ENCODE measurements at regions not wholly inside any gene's neighbourhood (a gene's known extent, or its start where the extent isn't known, plus 50 kb on each side); places are given as distances from the start of the nearest gene placed in this dataset.

- Histone ChIP-seq H3K9me3 (ENCODE audit: severe bottlenecking) (no peaks in the 10 kb centered on the region), H3K27me3 (ENCODE audit: insufficient read depth, poor library complexity, severe bottlenecking) (no peaks in the 10 kb centered on the region), H3K36me3 (ENCODE audit: low read depth) (no peaks in the 10 kb centered on the region), H3K4me1 (ENCODE audit: insufficient read depth, poor library complexity, severe bottlenecking) (no peaks in the 10 kb centered on the region), H3K27ac (ENCODE audit: poor library complexity, severe bottlenecking) (no peak overlapping the region), H3K4me3 (ENCODE audit: severe bottlenecking) (no peak overlapping the region)
- ATAC-seq (ENCODE audit: low read depth) (no peak), DNase-seq (ENCODE audit: low spot score) (no peak)
- TF ChIP-seq, protein P1, sequence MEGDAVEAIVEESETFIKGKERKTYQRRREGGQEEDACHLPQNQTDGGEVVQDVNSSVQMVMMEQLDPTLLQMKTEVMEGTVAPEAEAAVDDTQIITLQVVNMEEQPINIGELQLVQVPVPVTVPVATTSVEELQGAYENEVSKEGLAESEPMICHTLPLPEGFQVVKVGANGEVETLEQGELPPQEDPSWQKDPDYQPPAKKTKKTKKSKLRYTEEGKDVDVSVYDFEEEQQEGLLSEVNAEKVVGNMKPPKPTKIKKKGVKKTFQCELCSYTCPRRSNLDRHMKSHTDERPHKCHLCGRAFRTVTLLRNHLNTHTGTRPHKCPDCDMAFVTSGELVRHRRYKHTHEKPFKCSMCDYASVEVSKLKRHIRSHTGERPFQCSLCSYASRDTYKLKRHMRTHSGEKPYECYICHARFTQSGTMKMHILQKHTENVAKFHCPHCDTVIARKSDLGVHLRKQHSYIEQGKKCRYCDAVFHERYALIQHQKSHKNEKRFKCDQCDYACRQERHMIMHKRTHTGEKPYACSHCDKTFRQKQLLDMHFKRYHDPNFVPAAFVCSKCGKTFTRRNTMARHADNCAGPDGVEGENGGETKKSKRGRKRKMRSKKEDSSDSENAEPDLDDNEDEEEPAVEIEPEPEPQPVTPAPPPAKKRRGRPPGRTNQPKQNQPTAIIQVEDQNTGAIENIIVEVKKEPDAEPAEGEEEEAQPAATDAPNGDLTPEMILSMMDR (IDR thresholded peaks at IDR 0.05; ENCODE audit: poor library complexity, severe bottlenecking): no peak
Measured at GRCh38 chr10:1860351-1860750, 123.0 kb upstream of the ADARB2 start.

DNA sequence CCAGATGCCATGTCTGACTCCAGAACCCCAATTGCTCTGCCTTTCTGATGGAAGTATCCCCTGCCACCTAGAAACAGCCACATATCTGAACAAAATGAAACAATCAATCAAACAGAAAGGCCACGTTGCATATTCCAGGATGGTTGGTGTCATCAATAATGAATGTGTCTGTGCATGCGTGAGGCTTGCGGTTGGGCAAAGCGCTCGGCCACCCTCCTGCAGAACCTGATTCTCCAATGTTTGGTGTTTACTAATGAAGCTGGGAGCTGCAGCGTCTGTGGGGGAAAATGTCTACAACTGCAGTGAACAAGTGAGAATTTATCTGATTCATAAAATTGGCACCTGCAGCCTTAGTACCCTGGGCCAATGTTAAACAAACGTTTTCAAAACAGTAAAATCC is 121.2 kb upstream of the ADARB2 start:
- TF ChIP-seq, protein P1 (IDR thresholded peaks at IDR 0.05; ENCODE audit: poor library complexity, severe bottlenecking): no peak
- ATAC-seq (ENCODE audit: low read depth) (no peak), DNase-seq (ENCODE audit: low spot score) (no peak)
- H3K9me3 ChIP-seq (ENCODE audit: severe bottlenecking): no peaks in the 10 kb centered on the region
- H3K27ac ChIP-seq (ENCODE audit: poor library complexity, severe bottlenecking): no peak overlapping the region
- no peaks in the 10 kb centered on the region for H3K27me3 ChIP-seq (ENCODE audit: insufficient read depth, poor library complexity, severe bottlenecking)
- H3K4me3 ChIP-seq (ENCODE audit: severe bottlenecking): no peak overlapping the region
- H3K36me3 ChIP-seq (ENCODE audit: low read depth): no peaks in the 10 kb centered on the region
- H3K4me1 ChIP-seq (ENCODE audit: insufficient read depth, poor library complexity, severe bottlenecking): no peaks in the 10 kb centered on the region

DNA sequence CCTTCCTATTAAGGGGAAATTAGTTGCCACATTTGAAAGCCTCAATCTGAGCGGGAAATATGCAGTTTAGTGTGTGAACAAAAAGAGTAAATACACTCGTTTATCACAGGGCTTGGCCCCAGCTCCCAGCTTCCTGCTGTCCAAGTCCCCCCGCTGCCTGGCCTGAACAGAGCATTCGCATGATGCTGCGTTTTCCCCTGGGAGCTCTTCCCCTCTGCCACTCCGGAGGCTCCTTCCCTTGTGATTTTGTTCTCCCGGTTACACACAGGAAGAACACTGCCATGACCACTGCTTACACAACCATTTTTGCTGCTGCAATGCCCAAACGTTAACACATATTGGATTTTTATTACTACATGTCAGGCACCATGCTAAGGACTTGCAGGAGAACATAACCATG is 120.7 kb upstream of the ADARB2 start:
- H3K4me3 ChIP-seq (ENCODE audit: severe bottlenecking): no peak overlapping the region
- no peaks in the 10 kb centered on the region for H3K4me1 ChIP-seq (ENCODE audit: insufficient read depth, poor library complexity, severe bottlenecking)
- H3K27me3 ChIP-seq (ENCODE audit: insufficient read depth, poor library complexity, severe bottlenecking): no peaks in the 10 kb centered on the region
- H3K9me3 ChIP-seq (ENCODE audit: severe bottlenecking): no peaks in the 10 kb centered on the region
- TF ChIP-seq, protein P1 (IDR thresholded peaks at IDR 0.05; ENCODE audit: poor library complexity, severe bottlenecking): no peak
- DNase-seq (ENCODE audit: low spot score) (no peak), ATAC-seq (ENCODE audit: low read depth) (no peak)
- no peaks in the 10 kb centered on the region for H3K36me3 ChIP-seq (ENCODE audit: low read depth)
- H3K27ac ChIP-seq (ENCODE audit: poor library complexity, severe bottlenecking): no peak overlapping the region

DNA sequence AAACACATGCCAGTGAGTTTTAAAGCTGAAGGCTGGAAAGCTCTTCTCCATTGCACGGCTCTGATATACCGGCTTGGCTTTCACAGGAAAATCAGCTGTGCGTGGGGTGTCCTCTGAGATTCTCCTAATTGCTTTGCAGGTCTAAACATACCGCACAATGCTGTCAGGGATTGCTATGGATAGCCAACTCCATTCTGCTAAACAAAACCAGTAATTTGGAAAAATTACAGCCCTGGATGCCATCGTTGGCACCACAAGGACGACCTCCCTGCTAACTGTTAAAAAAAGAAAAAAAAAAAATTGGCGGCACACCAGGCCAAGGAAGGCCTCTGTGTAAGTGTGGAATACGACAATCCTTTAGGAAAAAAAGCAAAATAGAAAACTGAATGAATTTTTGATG is 118.6 kb upstream of the ADARB2 start:
- Histone ChIP-seq H3K36me3 (ENCODE audit: low read depth) (no peaks in the 10 kb centered on the region), H3K4me3 (ENCODE audit: severe bottlenecking) (no peak overlapping the region), H3K9me3 (ENCODE audit: severe bottlenecking) (no peaks in the 10 kb centered on the region), H3K27ac (ENCODE audit: poor library complexity, severe bottlenecking) (no peak overlapping the region), H3K4me1 (ENCODE audit: insufficient read depth, poor library complexity, severe bottlenecking) (no peaks in the 10 kb centered on the region), H3K27me3 (ENCODE audit: insufficient read depth, poor library complexity, severe bottlenecking) (no peaks in the 10 kb centered on the region)
- ATAC-seq (ENCODE audit: low read depth): no peak
- no peak for DNase-seq (ENCODE audit: low spot score)
- TF ChIP-seq, protein P1 (IDR thresholded peaks at IDR 0.05; ENCODE audit: poor library complexity, severe bottlenecking): no peak

DNA sequence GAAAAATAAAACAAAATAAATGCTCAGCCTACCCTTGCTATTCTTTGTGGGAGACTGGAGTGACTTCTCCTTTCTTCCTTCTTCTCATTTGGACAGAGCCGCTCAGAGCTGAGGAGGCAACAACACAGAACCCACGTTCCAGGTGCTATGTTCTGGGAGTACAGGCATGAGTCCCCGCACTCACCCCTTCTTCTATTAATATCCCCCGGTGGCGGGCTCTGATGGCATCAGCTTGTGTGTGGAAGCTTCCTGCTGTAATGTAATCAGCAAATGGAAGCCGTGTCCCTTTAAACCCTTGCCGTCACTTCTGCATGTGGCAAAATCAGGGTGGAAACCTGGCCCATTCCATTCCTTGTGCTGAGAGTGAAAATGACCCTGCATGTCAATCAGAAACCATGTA is 116.9 kb upstream of the ADARB2 start:
- no peaks in the 10 kb centered on the region for H3K36me3 ChIP-seq (ENCODE audit: low read depth)
- DNase-seq (ENCODE audit: low spot score): no peak
- TF ChIP-seq, protein P1 (IDR thresholded peaks at IDR 0.05; ENCODE audit: poor library complexity, severe bottlenecking): no peak
- no peak overlapping the region for H3K4me3 ChIP-seq (ENCODE audit: severe bottlenecking)
- no peak for ATAC-seq (ENCODE audit: low read depth)
- H3K27ac ChIP-seq (ENCODE audit: poor library complexity, severe bottlenecking): no peak overlapping the region
- no peaks in the 10 kb centered on the region for H3K27me3 ChIP-seq (ENCODE audit: insufficient read depth, poor library complexity, severe bottlenecking)
- H3K9me3 ChIP-seq (ENCODE audit: severe bottlenecking): no peaks in the 10 kb centered on the region
- no peaks in the 10 kb centered on the region for H3K4me1 ChIP-seq (ENCODE audit: insufficient read depth, poor library complexity, severe bottlenecking)

Data from RWPE2 (cell line).